Stimulated activated CD4-positive, alpha-beta T cell treated with anti-CD3 and anti-CD28 coated beads, Interleukin-1b, Interleukin-23, amount 100 ng/mL, for 48 hours (primary cell): ENCODE measurements at regions not wholly inside any gene's neighbourhood (a gene's known extent, or its start where the extent isn't known, plus 50 kb on each side); places are given as distances from the start of the nearest gene placed in this dataset.
"Not testable (repeated sequence)": the region's sequence is repeated elsewhere in the genome, so short reads cannot be mapped to it uniquely, and the experiment has no call there.

ENCODE experiments used
- DNase-seq: peaks from one replicate; pipeline ENCODE4 v3.0.0-alpha.2; 2020

DNA sequence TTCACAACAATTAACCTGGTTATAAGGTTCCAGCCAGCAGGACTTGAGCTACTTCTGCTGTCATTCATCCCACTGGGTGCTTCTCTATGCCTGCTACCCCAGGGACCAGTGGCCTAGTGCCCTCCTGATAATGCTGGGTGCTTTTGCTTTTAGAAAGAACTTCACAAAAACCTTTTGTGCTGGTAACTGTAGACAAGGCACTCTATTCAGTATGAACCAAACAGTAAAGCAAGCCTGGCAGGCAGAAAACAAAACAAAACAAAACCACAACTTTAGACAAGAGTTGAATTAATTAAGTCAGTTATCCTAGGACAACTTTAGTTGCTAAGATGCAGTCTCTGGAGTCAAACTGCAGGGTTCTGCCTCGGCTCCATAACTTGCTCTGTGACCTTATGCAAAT is 61.9 kb upstream of the ADGRL2 start:
- DNase-seq = no peak

GRCh38 chr1:81733480-81733879 is 67.3 kb upstream of the ADGRL2 start:
- no peak for DNase-seq

DNA sequence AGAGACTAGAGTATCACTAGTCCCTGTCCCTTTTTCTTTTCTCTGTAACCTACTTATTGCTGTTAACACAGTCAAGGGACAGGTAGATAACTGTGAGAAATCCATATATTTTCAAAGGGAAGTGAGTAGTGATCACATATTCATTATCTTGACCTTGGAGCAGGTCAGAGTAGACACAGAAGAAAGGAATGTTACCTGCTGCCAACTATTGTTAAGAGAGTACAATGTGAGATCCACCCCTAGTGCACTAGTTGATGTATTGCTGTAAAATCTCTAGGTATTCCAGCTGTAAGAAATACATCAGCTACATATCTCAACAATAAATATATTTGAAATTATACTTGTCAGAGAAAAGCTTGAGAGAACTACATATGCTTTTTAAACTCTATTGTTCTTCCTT is 68.7 kb upstream of the ADGRL2 start:
- no peak for DNase-seq

DNA sequence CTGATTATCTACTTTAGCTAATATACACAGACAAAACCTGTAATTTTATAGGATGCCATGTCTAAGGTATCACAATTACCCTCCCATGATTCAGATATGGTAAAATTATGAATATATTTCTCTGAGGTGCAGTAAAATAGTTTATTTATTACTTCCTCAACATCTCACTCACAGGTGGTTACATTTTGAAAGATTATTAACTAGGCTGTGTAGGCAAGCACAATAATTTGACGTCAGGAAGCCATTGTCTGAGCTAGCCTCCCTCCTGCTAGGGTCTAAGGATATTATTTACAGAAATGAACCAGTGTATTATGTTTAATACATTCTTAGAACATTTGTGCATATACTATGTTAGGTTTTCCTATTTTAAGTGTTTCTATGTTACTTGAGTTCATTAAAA is 69.9 kb upstream of the ADGRL2 start:
- DNase-seq = no peak

DNA sequence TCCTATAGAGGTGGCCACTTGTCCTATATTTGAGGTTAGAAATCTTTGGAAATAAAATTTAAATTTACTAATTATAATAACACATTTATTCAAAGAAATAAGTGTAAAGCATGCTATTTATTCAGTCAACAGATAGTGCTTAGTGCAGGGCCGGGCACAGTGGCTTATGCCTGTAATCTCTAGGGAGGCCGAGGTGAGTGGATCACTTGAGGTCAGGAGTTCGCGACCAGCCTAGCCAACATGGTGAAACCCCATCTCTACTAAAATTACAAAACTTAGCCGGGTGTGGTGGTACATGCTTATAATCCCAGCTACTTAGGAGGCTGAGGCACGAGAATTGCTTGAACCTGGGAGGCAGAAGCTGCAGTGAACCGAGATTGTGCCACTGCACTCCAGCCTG is 70.4 kb upstream of the ADGRL2 start:
- not testable (repeated sequence) for DNase-seq

GRCh38 chr1:81729818-81730217 is 70.9 kb upstream of the ADGRL2 start:
- DNase-seq = no peak

- no peak for DNase-seq
These were observed 71.5 kb upstream of the ADGRL2 start for GRCh38 chr1:81729239-81729638.

GRCh38 chr1:81725823-81726222 is 74.9 kb upstream of the ADGRL2 start:
- DNase-seq = no peak

DNA sequence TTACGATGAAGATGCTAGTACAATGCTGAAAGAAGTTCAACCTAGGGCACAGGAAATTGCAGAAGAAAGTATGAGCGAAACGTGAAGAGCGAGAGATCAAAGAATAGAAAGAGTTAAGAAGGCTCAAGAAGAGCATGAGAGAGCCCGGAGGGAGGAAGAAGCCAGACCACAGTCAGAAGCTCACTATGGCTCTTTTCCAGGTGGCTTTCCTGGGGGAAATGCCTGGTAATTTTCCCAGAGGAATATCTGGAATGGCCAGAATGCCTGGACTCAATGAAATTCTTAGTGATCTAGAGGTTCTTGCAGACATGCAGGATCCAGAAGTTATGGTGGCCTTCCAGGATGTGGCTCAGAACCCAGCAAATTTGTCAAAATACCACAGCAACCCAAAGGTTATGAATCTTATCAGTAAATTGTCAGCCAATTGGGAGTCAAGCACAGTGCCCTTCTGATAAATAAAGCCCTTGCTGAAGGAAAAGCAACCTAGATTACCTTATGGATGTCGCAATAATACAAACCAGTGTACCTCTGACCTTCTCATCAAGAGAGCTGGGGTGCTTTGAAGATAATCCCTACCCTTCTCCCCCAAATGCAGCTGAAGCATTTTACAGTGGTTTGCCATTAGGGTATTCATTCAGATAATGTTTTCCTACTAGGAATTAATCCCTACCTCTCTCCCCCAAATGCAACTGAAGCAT is 78.0 kb upstream of the ADGRL2 start:
- not testable (repeated sequence) for DNase-seq

DNA sequence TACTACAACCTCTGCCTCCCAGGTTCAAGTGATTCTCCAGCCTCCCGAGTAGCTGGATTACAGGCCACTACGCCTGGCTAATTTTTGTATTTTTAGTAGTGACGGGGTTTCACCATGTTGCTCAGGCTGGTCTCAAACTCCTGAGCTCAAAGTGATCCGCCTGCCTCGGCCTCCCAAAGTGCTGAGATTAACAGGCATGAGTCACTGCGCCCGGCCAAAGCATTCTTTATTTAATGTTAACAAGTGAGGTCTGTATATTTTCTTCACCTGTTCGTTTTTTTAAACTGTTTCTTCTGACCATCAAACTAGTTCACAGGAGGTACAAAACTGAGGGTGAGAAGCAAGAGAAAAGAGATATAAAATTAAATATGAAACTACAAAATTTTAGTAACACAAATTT is 80.5 kb upstream of the ADGRL2 start:
- DNase-seq = not testable (repeated sequence)

- no peak for DNase-seq
These were observed 83.5 kb upstream of the ADGRL2 start for GRCh38 chr1:81717230-81717629.

GRCh38 chr1:81715391-81715790 is 85.3 kb upstream of the ADGRL2 start:
- no peak for DNase-seq

DNA sequence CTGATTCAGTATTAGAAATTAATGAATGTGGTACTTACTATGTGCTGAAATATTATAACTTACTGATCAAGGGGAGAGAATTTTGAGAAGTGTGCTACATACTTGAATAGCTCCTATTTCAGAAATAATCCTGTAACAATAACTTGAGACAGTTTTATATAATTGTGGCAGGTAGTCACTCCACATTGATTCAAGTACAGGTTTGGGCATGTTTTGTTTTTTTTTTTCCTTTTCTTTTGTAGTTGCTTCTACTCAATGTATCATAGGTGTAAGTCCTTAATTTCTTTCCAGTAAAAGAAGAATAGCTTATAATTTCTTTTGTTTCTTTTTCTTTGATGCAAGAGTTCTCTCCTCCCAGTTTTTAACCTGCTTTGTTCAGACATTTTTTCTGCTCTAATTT is 86.1 kb upstream of the ADGRL2 start:
- no peak for DNase-seq

DNA sequence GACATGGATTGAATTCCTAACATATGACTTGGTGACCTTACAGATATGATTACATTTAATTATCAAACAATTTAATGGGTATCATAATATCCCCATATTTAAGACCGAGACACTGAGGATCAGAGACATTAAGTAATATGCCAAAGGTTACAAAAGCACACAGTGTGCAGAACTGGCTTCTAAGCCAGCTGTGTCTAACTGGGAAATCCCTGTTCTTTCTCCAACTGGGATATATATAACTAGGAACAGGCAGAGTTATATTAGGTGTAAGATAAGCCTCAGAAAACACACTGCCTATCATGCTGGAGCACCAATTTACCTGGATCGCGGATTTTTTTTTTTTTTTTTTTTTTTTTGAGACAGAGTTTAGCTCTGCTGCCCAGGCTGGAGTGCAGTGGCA is 88.3 kb upstream of the ADGRL2 start:
- DNase-seq = no peak

- no peak for DNase-seq
These were observed 89.9 kb upstream of the ADGRL2 start for GRCh38 chr1:81710857-81711256.

DNA sequence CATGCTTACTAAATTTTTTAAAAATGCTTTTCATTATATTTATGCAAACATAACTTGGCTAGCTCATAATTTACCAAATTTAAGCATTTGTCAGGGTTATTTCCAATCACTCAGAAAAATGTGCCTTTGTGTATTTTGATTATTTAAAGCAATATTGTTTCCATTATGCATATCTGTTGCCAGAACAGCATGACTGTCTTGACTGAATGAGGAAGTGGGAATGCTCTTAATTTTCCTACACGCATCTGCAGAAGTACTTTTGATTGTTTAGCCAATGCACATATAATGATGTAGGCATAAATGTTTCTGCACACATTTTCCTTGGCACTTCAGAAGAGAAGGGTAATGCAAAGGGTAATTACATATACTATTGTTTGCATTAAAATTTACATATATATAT is 92.5 kb upstream of the ADGRL2 start:
- DNase-seq = no peak

GRCh38 chr1:81706650-81707435 is 93.9 kb upstream of the ADGRL2 start:
- DNase-seq = no peak

DNA sequence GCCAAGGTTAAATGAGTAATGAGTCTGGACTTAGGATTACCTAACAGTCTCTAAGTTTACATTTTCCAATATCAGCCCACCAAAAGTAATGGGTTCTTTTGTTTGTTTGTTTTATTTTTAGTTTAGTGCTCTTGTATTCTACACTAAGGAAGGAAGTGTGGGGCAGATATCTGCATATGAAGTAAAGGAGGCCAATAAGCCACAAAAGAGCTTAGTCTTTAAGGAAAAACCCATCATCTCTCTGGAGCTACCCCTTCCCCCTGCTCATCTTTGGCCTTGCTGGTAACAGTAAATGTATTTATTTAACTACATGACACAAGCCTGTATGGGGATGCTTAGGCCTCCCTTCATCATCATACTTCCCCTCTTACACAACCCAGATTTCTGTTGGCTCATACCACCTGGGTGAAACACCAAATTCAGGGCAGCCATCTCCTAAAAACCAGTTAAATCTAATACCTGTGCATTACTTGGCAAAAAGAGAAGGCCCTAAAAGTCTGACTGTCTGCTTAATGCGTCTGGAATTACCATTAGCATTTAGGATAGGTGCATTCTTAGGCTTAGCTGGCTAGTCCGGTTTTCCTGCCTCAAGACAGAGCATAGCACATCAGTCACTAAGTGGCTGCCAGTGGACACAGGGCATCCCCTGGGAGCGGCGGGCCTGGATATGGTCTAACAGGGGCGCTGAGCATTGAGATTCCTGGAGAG is 96.8 kb upstream of the ADGRL2 start:
- no peak for DNase-seq

DNA sequence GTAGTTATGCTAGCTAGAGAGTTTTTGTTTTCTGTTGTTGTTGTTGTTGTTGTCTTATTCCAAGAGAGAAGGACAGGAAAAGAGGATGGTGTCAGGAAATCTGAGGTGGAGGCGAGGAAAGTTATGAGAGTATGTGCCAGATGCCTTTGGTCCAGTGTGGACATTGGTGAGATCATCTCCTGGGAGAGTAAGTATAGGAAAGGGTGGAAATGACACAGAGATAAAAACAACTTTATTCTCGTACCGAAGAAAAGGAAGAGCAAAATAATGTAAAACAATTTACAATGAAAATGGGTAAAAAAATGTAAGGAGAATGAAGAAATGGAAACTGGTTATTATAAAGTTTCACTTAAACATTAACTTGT is 97.4 kb upstream of the ADGRL2 start:
- no peak for DNase-seq

DNA sequence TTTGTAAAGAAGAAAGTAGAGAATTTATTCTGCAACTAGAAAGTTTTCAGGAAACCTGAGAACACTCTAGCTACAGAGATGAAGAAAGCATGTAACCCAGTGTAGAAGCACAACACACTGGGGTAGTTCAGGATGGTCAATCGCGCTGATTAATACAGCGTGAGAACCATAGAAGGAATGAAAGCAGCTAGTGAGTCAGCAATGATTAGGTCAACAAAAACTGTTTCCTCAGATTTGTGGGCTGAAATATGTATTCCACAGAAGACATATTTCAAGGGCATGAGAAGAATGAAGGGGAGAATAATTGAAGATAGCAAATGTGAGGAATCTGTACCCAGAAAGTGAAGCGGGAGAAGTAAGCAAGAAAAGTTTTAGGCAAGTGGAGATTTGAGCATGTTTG is 97.8 kb upstream of the ADGRL2 start:
- DNase-seq = no peak

DNA sequence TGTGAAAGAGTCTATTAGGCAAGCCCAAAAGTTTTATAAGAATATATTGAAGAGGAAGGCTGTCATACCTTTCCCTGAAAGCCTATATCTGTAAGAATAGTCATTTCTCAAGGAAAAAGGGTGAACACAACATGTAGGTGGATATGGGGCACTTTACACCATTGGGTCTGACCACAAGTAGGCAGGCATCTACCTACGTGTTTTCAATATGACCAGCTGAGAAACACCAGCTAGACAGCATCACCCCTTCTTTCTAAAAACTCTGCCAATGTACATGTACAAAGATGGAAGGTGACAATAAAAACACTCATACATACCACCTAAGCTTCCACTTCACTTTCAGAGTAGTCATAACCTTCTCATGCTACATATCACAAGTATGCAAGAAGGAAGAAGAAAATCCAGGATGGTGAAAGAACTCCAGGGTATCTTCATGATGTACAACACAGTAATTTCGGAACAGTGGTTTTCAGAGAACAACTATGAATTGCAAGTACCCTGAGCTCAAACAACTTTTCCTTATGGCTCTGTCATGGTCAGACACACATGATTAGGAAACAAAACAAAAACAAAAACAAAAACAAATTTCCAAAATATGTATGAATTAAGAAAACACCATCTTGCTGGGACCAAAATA is 98.5 kb upstream of the ADGRL2 start:
- DNase-seq = no peak

DNA sequence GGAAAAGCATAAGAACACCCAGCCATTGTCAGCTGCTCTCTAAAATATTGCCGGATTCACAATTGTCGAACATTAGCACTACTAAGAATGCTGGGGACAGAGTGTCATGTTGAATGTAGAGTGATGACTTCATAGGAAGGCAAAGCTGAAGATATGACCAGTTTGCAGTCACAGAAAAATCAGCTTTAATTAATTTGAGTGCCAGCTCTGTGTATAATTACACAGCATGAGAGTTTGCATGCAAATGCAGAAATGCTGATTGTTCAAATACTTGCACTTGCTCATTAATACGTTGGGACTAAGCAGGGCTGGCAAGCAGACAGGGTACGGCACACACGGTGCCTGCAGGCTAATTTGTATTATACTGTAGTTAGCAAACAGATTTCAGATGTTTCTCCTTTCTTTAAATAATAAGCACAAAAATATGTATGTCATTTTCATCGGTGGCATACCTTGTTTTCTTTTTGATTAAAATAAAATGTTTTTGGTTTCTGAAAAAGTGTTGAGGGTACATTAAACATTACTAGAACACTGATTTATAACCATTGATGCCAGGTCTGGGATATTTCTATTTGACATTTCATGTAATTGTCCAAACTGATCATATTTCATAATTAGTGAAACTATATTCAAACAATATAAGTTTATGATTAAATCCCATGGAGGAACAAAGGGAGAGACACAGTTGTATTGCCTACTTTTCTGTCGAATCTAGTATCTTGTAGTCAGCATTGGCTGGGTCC is 99.8 kb upstream of the ADGRL2 start:
- DNase-seq = no peak

GRCh38 chr1:81699234-81699633 is 101.5 kb upstream of the ADGRL2 start:
- no peak for DNase-seq
